Caco-2 (cell line): ENCODE measurements at regions not wholly inside any gene's neighbourhood (a gene's known extent, or its start where the extent isn't known, plus 50 kb on each side); places are given as distances from the start of the nearest gene placed in this dataset.

ENCODE experiments used
- BruUV-seq: library from RNA; stranded (reverse); fragments of 400-500 nt; replicated peaks from 2 replicates; lab custom pipeline; 2021; lab: Mats Ljungman, UMichigan
- CTCF ChIA-PET: fragments of 300-600 bp; sonication (Branson Sonifier 250); formaldehyde crosslinking; loops from one replicate; lab custom pipeline; 2022; ENCODE audit warnings: antibody characterized with exemption; lab: Charles Lee
- POLR2A ChIA-PET: fragments of 300-600 bp; sonication (Branson Sonifier 250); formaldehyde crosslinking; loops from one replicate; lab custom pipeline; 2022; ENCODE audit warnings: antibody characterized with exemption; lab: Charles Lee
- DNase-seq, 2 experiments: peaks; one replicate each; pipeline versions ENCODE4 v3.0.0 to v3.0.0-alpha.2; 2020 to 2022
- H3K27me3 ChIP-seq: replicated peaks from 2 replicates; pipeline ENCODE4 v1.6.0; 2011; ENCODE audit warnings: low read length; ENCODE audit not compliant: control insufficient read depth, insufficient read depth
- H3K36me3 ChIP-seq: 2 replicates; pipeline ENCODE4 v1.5.1; 2011; ENCODE audit warnings: low read length; ENCODE audit not compliant: control insufficient read depth, insufficient read depth
- H3K4me1 ChIP-seq: fragments of 250-450 bp; sonication (Bioruptor Pico); 2 replicates; pipeline ENCODE4 v1.5.1; 2020; ENCODE audit warnings: mild to moderate bottlenecking
- H3K4me3 ChIP-seq: 2 replicates; pipeline ENCODE4 v1.5.1; 2011; ENCODE audit warnings: low read depth, mild to moderate bottlenecking, control low read depth, low read length
- H3K9me3 ChIP-seq: fragments of 250-450 bp; sonication (Bioruptor Pico); 2 replicates; pipeline ENCODE4 v1.5.1; 2020; ENCODE audit warnings: mild to moderate bottlenecking, moderate library complexity
- H3K27ac Mint-ChIP-seq: one replicate; pipeline ENCODE4 v1.8.0; 2022; ENCODE audit warnings: mixed read lengths; ENCODE audit not compliant: unreplicated experiment
- H3K27me3 Mint-ChIP-seq: one replicate; pipeline ENCODE4 v1.8.0; 2022; ENCODE audit warnings: mixed read lengths; ENCODE audit not compliant: insufficient read depth, unreplicated experiment
- H3K36me3 Mint-ChIP-seq: one replicate; pipeline ENCODE4 v1.8.0; 2022; ENCODE audit warnings: mild to moderate bottlenecking, mixed read lengths; ENCODE audit not compliant: insufficient read depth, unreplicated experiment
- H3K4me1 Mint-ChIP-seq: one replicate; pipeline ENCODE4 v1.8.0; 2022; ENCODE audit warnings: low read depth, mixed read lengths; ENCODE audit not compliant: unreplicated experiment
- H3K4me3 Mint-ChIP-seq: one replicate; pipeline ENCODE4 v1.8.0; 2022; ENCODE audit warnings: mild to moderate bottlenecking, moderate library complexity, mixed read lengths; ENCODE audit not compliant: unreplicated experiment
- H3K9me3 Mint-ChIP-seq: one replicate; pipeline ENCODE4 v1.8.0; 2022; ENCODE audit warnings: mixed read lengths; ENCODE audit not compliant: unreplicated experiment
- intact Hi-C: fragments of 100-400 bp; cut with micrococcal nuclease; formaldehyde crosslinking; loops from one replicate; pipeline ENCODE4 v1.10.0; 2022; ENCODE audit not compliant: unreplicated experiment
- TF ChIP-seq, protein P1 (sequence below), 2 experiments: fragments of 200-600 bp in 1 of 2; IDR thresholded peaks; 1 replicate in 1 of 2; 2 replicates in 1 of 2; pipeline versions ENCODE4 v1.5.1 to v1.8.0; 2011 to 2022; ENCODE audit warnings: antibody characterized with exemption in 1 of 2, control low read depth in 1 of 2, inconsistent platforms in 1 of 2, low read depth in 1 of 2, low read length in 1 of 2, mild to moderate bottlenecking in 1 of 2, moderate library complexity in 1 of 2; ENCODE audit not compliant: insufficient read depth in 1 of 2, severe bottlenecking in 1 of 2, unreplicated experiment in 1 of 2

DNA sequence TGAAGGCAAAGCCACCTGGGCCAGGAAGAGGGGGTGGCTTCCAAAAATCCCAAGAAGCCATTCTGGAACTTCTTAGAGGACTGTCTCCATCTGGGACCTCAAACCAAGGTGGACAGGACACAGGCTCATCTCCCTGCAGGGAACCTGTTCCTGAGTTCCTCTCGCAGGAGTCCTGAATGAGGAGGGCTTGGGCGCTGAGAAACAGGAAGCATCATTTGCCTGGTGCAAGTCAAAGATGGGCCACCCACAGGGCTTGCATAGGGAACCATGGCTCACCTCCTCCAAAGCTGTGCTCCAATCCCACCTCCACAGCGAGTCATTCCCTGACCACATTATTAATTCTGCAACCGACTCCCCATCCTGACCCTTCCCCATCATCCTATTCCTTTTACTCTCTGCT is 55.0 kb upstream of the RPL38 start:
- Mint-ChIP-seq H3K9me3 (peaks cover 10% of the 10 kb centered on the region), H3K27ac (no peak overlapping the region), H3K27me3 (peaks cover 5% of the 10 kb centered on the region), H3K4me1 (no peaks in the 10 kb centered on the region), H3K4me3 (no peak overlapping the region), H3K36me3 (no peaks in the 10 kb centered on the region)
- TF ChIP-seq, protein P1, sequence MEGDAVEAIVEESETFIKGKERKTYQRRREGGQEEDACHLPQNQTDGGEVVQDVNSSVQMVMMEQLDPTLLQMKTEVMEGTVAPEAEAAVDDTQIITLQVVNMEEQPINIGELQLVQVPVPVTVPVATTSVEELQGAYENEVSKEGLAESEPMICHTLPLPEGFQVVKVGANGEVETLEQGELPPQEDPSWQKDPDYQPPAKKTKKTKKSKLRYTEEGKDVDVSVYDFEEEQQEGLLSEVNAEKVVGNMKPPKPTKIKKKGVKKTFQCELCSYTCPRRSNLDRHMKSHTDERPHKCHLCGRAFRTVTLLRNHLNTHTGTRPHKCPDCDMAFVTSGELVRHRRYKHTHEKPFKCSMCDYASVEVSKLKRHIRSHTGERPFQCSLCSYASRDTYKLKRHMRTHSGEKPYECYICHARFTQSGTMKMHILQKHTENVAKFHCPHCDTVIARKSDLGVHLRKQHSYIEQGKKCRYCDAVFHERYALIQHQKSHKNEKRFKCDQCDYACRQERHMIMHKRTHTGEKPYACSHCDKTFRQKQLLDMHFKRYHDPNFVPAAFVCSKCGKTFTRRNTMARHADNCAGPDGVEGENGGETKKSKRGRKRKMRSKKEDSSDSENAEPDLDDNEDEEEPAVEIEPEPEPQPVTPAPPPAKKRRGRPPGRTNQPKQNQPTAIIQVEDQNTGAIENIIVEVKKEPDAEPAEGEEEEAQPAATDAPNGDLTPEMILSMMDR (IDR thresholded peaks at IDR 0.05; ENCODE audit: insufficient read depth in 1 of 2, low read depth in 1 of 2, low read length in 1 of 2, severe bottlenecking in 1 of 2, unreplicated experiment in 1 of 2): no peak
- POLR2A ChIA-PET: no interaction called here
- Histone ChIP-seq H3K4me3 (no peak overlapping the region), H3K36me3 (no peaks in the 10 kb centered on the region), H3K9me3 (peaks cover 11% of the 10 kb centered on the region; the same call in 1 of the 2 replicates), H3K27me3 (no peaks in the 10 kb centered on the region), H3K4me1 (no peaks in the 10 kb centered on the region)
- CTCF ChIA-PET: no interaction called here
- DNase-seq: no peak
- no TSS peak for BruUV-seq
- intact Hi-C loops: no loop called here

DNA sequence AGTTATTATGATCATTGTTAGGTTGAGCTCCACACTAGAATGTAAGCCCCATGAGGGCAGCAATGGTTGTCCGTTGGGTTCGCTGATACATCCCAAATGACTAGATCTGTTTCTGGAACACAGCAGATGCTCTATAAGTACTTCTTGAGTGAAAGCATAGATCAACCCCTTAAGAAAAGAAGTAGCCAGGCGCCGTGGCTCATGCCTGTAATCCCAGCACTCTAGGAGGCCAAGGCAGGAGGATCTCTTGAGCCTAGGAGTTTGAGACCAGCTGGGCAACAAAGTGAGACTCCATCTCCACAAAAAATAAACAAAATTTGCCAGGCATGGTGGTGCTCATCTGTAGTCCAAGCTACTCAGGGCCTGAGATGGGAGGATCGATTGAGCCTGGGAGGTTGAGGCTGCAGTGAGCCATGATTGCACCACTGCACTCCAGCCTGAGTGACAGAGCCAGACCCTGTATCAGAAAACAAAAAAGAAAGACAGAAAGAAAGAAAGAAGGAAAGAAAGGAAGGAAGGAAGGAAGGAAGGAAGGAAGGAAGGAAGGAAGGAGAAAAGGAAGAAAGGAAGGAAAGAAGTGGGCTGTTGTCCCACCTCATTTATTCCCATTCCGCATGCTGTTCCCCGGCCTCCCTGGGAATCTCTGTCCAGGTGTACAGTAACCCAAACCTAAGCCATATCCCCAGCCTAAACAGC is 54.4 kb upstream of the RPL38 start:
- intact Hi-C loops: no loop called here
- no peak overlapping the region for H3K4me3 Mint-ChIP-seq
- TF ChIP-seq, protein P1 (IDR thresholded peaks at IDR 0.05; ENCODE audit: insufficient read depth in 1 of 2, low read depth in 1 of 2, low read length in 1 of 2, severe bottlenecking in 1 of 2, unreplicated experiment in 1 of 2): no peak
- H3K9me3 Mint-ChIP-seq: peaks cover 4% of the 10 kb centered on the region
- 0 out of 2 replicates have a peak, but pooled peaks cover 6% of the 10 kb centered on the region for H3K9me3 ChIP-seq
- H3K4me1 ChIP-seq: no peaks in the 10 kb centered on the region
- ChIA-PET POLR2A (no interaction called here), CTCF (no interaction called here)
- no peaks in the 10 kb centered on the region for H3K4me1 Mint-ChIP-seq
- no peaks in the 10 kb centered on the region for H3K36me3 Mint-ChIP-seq
- H3K36me3 ChIP-seq: no peaks in the 10 kb centered on the region
- no peak overlapping the region for H3K27ac Mint-ChIP-seq
- no peak overlapping the region for H3K4me3 ChIP-seq
- peaks cover 5% of the 10 kb centered on the region for H3K27me3 Mint-ChIP-seq
- H3K27me3 ChIP-seq: no peaks in the 10 kb centered on the region
- BruUV-seq: no TSS peak
- no peak for DNase-seq

DNA sequence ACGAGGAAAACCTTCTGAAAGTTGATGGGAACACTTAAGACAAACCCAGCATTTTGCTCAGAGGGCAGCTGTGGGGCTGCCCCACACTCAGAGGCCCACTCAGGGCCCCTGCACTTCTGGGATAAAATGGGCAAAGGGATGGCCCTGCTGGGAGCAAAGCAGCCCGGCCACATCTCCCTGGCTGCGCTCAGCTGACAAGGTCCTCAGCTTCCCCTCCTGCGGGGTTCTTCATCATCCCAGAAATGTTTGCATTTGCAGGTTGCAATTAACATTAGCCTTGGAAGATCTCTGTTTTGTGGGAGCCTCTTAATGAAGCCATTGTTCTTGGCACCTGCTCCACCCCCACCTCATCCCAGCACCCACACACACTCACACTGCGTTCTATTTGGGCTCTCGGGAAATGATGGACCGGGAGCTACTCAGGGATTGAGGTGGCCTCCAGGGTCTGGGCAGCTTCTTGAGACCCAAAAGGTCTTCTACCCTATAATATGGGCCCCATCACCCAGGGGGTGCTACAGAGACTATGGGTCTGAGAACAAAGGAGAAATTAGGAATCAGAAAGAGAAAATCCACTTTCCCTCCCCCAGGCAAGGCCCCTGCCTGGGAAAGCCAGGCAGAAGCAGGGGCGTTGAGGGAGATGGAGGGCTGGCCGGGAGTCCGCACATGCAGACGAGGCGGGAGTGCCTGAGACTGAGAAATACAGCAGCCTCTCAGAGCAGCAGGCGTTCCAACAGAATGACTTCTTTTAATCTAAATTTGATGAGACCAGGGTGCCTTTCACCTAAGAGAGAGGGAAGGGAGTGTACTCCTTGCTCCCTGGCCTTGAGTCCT is 53.7 kb upstream of the RPL38 start:
- H3K4me3 Mint-ChIP-seq: no peak overlapping the region
- no peak overlapping the region for H3K27ac Mint-ChIP-seq
- no peaks in the 10 kb centered on the region for H3K9me3 Mint-ChIP-seq
- Histone ChIP-seq H3K27me3 (no peaks in the 10 kb centered on the region), H3K9me3 (0 out of 2 replicates have a peak, but pooled peaks cover 6% of the 10 kb centered on the region), H3K4me3 (no peak overlapping the region), H3K4me1 (no peaks in the 10 kb centered on the region), H3K36me3 (no peaks in the 10 kb centered on the region)
- intact Hi-C loops: no loop called here
- no peak for DNase-seq
- H3K27me3 Mint-ChIP-seq: peaks cover 5% of the 10 kb centered on the region
- no TSS peak for BruUV-seq
- no peaks in the 10 kb centered on the region for H3K36me3 Mint-ChIP-seq
- POLR2A ChIA-PET: no interaction called here
- no peaks in the 10 kb centered on the region for H3K4me1 Mint-ChIP-seq
- TF ChIP-seq, protein P1 (IDR thresholded peaks at IDR 0.05; ENCODE audit: insufficient read depth in 1 of 2, low read depth in 1 of 2, low read length in 1 of 2, severe bottlenecking in 1 of 2, unreplicated experiment in 1 of 2): no peak
- CTCF ChIA-PET: no interaction called here
